ENCODE measurements at regions not wholly inside any gene's neighbourhood (a gene's known extent, or its start where the extent isn't known, plus 50 kb on each side); places are given as distances from the start of the nearest gene placed in this dataset.
A peak's percentile ranks its signal among the peaks of the same experiment; 100 is the strongest.

- DNase-seq (ENCODE audit: unreplicated experiment): no peak
- ChIA-PET POLR2A (interaction anchor here (1.5 kb wide), 1 partner anchor 689 kb away, joined by 4 read pairs; no protein-coding TSS in a partner anchor), CTCF (interaction anchor here (0.7 to 1.0 kb wide), 4 partner anchors 30 to 719 kb away, joined by 3 to 5 read pairs (median 4); no protein-coding TSS in a partner anchor)
- Mint-ChIP-seq H3K9me3 (ENCODE audit: unreplicated experiment) (no peaks in the 10 kb centered on the region), H3K27ac (ENCODE audit: low read depth, unreplicated experiment) (peak overlapping the region; percentile 62), H3K4me1 (ENCODE audit: insufficient read depth, unreplicated experiment) (peaks cover 30% of the 10 kb centered on the region), H3K27me3 (ENCODE audit: insufficient read depth, unreplicated experiment) (no peaks in the 10 kb centered on the region), H3K4me3 (ENCODE audit: unreplicated experiment) (no peak overlapping the region), H3K36me3 (ENCODE audit: insufficient read depth, unreplicated experiment) (no peaks in the 10 kb centered on the region)
- intact Hi-C loops (cut with micrococcal nuclease): loop anchor here (5.0 kb wide), 1 partner anchor 784 kb away; no protein-coding TSS in a partner anchor
- TF ChIP-seq CTCF (IDR thresholded peaks at IDR 0.05; ENCODE audit: unreplicated experiment): no peak
- BruUV-seq (replicated peaks): no TSS peak
Measured at GRCh38 chr12:105423237-105423636, 92.7 kb downstream of the C12orf75 start.

- H3K9me3 Mint-ChIP-seq (ENCODE audit: unreplicated experiment): no peaks in the 10 kb centered on the region
- ChIA-PET POLR2A (interaction anchor here (1.0 to 1.5 kb wide), 2 partner anchors 688 to 712 kb away, joined by 4 read pairs; no protein-coding TSS in a partner anchor), CTCF (interaction anchor here (0.6 to 1.0 kb wide), 6 partner anchors 30 to 774 kb away, joined by 3 to 5 read pairs (median 3); no protein-coding TSS in a partner anchor)
- peaks cover 28% of the 10 kb centered on the region for H3K4me1 Mint-ChIP-seq (ENCODE audit: insufficient read depth, unreplicated experiment)
- H3K4me3 Mint-ChIP-seq (ENCODE audit: unreplicated experiment): no peak overlapping the region
- peak overlapping the region; percentile 62 for H3K27ac Mint-ChIP-seq (ENCODE audit: low read depth, unreplicated experiment)
- BruUV-seq (replicated peaks): no TSS peak
- no peaks in the 10 kb centered on the region for H3K27me3 Mint-ChIP-seq (ENCODE audit: insufficient read depth, unreplicated experiment)
- no peak for DNase-seq (ENCODE audit: unreplicated experiment)
- TF ChIP-seq CTCF (IDR thresholded peaks at IDR 0.05; ENCODE audit: unreplicated experiment): no peak
- no peaks in the 10 kb centered on the region for H3K36me3 Mint-ChIP-seq (ENCODE audit: insufficient read depth, unreplicated experiment)
- intact Hi-C loops (cut with micrococcal nuclease): loop anchor here (5.0 kb wide), 1 partner anchor 783 kb away; no protein-coding TSS in a partner anchor
Measured at GRCh38 chr12:105423921-105424320, 93.4 kb downstream of the C12orf75 start.

- CTCF ChIA-PET: interaction anchor here (0.6 to 1.6 kb wide), 5 partner anchors 10 to 872 kb away, joined by 3 to 7 read pairs (median 3); no protein-coding TSS in a partner anchor
- no peaks in the 10 kb centered on the region for H3K9me3 Mint-ChIP-seq (ENCODE audit: unreplicated experiment)
- intact Hi-C loops (cut with micrococcal nuclease): no loop called here
- POLR2A ChIA-PET: no interaction called here
- TF ChIP-seq CTCF (IDR thresholded peaks at IDR 0.05; ENCODE audit: unreplicated experiment): no peak
- no peak for DNase-seq (ENCODE audit: unreplicated experiment)
- no peak overlapping the region for H3K27ac Mint-ChIP-seq (ENCODE audit: low read depth, unreplicated experiment)
- no TSS peak for BruUV-seq (replicated peaks)
- no peak overlapping the region for H3K4me3 Mint-ChIP-seq (ENCODE audit: unreplicated experiment)
- H3K4me1 Mint-ChIP-seq (ENCODE audit: insufficient read depth, unreplicated experiment): peaks cover 28% of the 10 kb centered on the region
- no peaks in the 10 kb centered on the region for H3K36me3 Mint-ChIP-seq (ENCODE audit: insufficient read depth, unreplicated experiment)
- H3K27me3 Mint-ChIP-seq (ENCODE audit: insufficient read depth, unreplicated experiment): no peaks in the 10 kb centered on the region
Measured at GRCh38 chr12:105425254-105426174, 95.0 kb downstream of the C12orf75 start.

GRCh38 chr12:105426766-105427165 is 96.3 kb downstream of the C12orf75 start:
- no peak overlapping the region for H3K4me3 Mint-ChIP-seq (ENCODE audit: unreplicated experiment)
- peaks cover 22% of the 10 kb centered on the region for H3K4me1 Mint-ChIP-seq (ENCODE audit: insufficient read depth, unreplicated experiment)
- H3K36me3 Mint-ChIP-seq (ENCODE audit: insufficient read depth, unreplicated experiment): no peaks in the 10 kb centered on the region
- no peak overlapping the region for H3K27ac Mint-ChIP-seq (ENCODE audit: low read depth, unreplicated experiment)
- DNase-seq (ENCODE audit: unreplicated experiment): no peak
- ChIA-PET POLR2A (no interaction called here), CTCF (interaction anchor here (1.5 to 1.6 kb wide), 2 partner anchors 9 to 710 kb away, joined by 4 to 7 read pairs; no protein-coding TSS in a partner anchor)
- H3K9me3 Mint-ChIP-seq (ENCODE audit: unreplicated experiment): no peaks in the 10 kb centered on the region
- no TSS peak for BruUV-seq (replicated peaks)
- intact Hi-C loops (cut with micrococcal nuclease): no loop called here
- TF ChIP-seq CTCF (IDR thresholded peaks at IDR 0.05; ENCODE audit: unreplicated experiment): no peak
- H3K27me3 Mint-ChIP-seq (ENCODE audit: insufficient read depth, unreplicated experiment): no peaks in the 10 kb centered on the region

Data from MCF 10A (cell line).